ENCODE measurements at regions not wholly inside any gene's neighbourhood (a gene's known extent, or its start where the extent isn't known, plus 50 kb on each side); places are given as distances from the start of the nearest gene placed in this dataset.

DNA sequence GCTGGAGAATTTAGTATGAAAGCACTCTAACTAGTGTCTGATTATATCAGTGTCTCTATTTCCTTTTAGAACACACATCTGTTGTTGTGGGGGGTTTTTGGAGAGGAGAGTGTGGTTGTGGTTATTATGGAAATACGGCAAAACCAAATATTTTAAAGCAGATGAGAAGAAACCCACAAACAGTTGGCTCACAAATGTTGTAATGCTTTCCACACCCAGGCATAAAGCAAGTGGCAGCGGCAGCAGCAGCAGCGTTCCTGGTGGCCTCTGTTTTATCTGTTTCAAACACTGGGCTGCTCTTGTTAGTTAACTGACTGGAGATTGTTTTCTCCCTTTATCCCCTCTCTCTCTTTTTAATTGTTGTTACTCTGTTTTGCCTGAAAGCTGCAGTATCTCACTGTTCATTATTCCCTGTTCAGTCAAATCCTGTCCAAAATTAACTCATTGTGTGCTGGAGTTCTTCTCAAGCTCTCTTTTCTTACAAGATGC is 1045.5 kb upstream of the NR2F2 start:
- TF ChIP-seq, protein P1, sequence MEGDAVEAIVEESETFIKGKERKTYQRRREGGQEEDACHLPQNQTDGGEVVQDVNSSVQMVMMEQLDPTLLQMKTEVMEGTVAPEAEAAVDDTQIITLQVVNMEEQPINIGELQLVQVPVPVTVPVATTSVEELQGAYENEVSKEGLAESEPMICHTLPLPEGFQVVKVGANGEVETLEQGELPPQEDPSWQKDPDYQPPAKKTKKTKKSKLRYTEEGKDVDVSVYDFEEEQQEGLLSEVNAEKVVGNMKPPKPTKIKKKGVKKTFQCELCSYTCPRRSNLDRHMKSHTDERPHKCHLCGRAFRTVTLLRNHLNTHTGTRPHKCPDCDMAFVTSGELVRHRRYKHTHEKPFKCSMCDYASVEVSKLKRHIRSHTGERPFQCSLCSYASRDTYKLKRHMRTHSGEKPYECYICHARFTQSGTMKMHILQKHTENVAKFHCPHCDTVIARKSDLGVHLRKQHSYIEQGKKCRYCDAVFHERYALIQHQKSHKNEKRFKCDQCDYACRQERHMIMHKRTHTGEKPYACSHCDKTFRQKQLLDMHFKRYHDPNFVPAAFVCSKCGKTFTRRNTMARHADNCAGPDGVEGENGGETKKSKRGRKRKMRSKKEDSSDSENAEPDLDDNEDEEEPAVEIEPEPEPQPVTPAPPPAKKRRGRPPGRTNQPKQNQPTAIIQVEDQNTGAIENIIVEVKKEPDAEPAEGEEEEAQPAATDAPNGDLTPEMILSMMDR (IDR thresholded peaks at IDR 0.05): no peak
- no peak for TF ChIP-seq POLR2A (IDR thresholded peaks at IDR 0.05)
